ENCODE measurements at regions not wholly inside any gene's neighbourhood (a gene's known extent, or its start where the extent isn't known, plus 50 kb on each side); places are given as distances from the start of the nearest gene placed in this dataset.
A peak's percentile ranks its signal among the peaks of the same experiment; 100 is the strongest.
"Not testable (repeated sequence)": the region's sequence is repeated elsewhere in the genome, so short reads cannot be mapped to it uniquely, and the experiment has no call there.

GRCh38 chr1:234915924-234916675 lies 212.5 kb downstream of the TOMM20 start:
- DNase-seq, result no peak

GRCh38 chr1:234914606-234915290 lies 213.9 kb downstream of the TOMM20 start:
- DNase-seq, result no peak

- DNase-seq, result no peak
Observed at GRCh38 chr1:234913771-234914170, 214.9 kb downstream of the TOMM20 start.

- DNase-seq, result no peak
Observed at GRCh38 chr1:234913278-234913649, 215.4 kb downstream of the TOMM20 start.

- DNase-seq, result no peak
Observed at GRCh38 chr1:234912548-234913277, 215.9 kb downstream of the TOMM20 start.

GRCh38 chr1:234911787-234912186 lies 216.8 kb downstream of the TOMM20 start:
- DNase-seq, result no peak

GRCh38 chr1:234911136-234911535 lies 217.5 kb downstream of the TOMM20 start:
- DNase-seq, result not testable (repeated sequence)

- DNase-seq, result no peak
Observed at GRCh38 chr1:234909851-234910250, 218.8 kb downstream of the TOMM20 start.

GRCh38 chr1:234909307-234909810 lies 219.3 kb downstream of the TOMM20 start:
- no peak for DNase-seq

GRCh38 chr1:234908571-234908970 lies 220.1 kb downstream of the TOMM20 start:
- DNase-seq, result no peak

- no peak for DNase-seq
Observed at GRCh38 chr1:234907940-234908405, 220.7 kb downstream of the TOMM20 start.

- no peak for DNase-seq
Observed at GRCh38 chr1:234907208-234907939, 221.3 kb downstream of the TOMM20 start.

GRCh38 chr1:234906654-234907053 lies 222.0 kb downstream of the TOMM20 start:
- DNase-seq, result peak; percentile 55

GRCh38 chr1:234902774-234903547 lies 225.7 kb downstream of the TOMM20 start:
- DNase-seq, result no peak

- DNase-seq, result no peak
Observed at GRCh38 chr1:234901491-234902049, 227.1 kb downstream of the TOMM20 start.

GRCh38 chr1:234900595-234900994 lies 228.0 kb downstream of the TOMM20 start:
- no peak for DNase-seq

- no peak for DNase-seq
Observed at GRCh38 chr1:234899730-234900072, 228.9 kb downstream of the TOMM20 start.

GRCh38 chr1:234899041-234899729 lies 229.5 kb downstream of the TOMM20 start:
- peak; percentile 64 for DNase-seq

GRCh38 chr1:234898455-234899033 lies 230.1 kb downstream of the TOMM20 start:
- no peak for DNase-seq

GRCh38 chr1:234897754-234898454 lies 230.7 kb downstream of the TOMM20 start:
- no peak for DNase-seq

All from DMS79 (cell line).